Stimulated activated CD4-positive, alpha-beta T cell treated with anti-CD3 and anti-CD28 coated beads, Interleukin-2, amount 100 ng/mL, for 4 hours (primary cell): ENCODE measurements at regions not wholly inside any gene's neighbourhood (a gene's known extent, or its start where the extent isn't known, plus 50 kb on each side); places are given as distances from the start of the nearest gene placed in this dataset.

Source experiments
- DNase-seq: peaks from one replicate; pipeline ENCODE4 v3.0.0-alpha.2; 2020; ENCODE audit warnings: low read depth

DNA sequence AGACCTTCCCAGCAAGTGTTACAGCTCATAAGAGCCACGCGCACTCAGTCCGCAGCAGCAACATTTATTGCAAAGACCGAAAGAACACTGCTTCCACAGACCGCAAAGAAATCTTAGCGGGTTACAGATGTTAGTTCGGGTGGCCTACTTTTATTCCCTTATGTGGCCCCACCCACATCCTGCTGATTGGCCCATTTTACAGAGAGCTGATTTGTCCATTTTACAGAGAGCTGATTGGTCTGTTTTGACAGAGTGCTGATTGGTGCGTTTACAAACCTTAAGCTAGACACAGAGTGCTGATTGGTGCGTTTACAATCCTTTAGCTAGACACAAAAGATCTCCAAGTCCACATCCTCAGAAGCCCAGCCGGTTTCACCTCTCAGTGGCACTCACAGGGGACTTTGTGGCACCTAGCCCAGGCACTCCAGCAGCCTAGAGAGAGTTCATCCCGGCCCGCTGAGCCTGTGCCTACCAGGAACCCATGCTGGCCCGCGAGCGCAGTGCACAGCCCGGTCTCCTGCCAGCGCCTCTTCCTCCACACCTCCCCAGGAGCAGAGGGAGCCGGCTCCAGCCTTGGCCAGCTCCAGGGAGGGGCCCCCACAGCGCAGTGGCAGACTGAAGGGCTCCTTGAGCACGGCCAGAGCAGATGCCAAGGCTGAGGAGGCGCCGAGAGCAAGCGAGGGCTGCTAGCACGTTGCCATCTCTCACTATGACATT is 244.3 kb upstream of the TSHZ2 start:
- DNase-seq: no peak

GRCh38 chr20:52724541-52724940 is 247.6 kb upstream of the TSHZ2 start:
- DNase-seq: no peak

- no peak for DNase-seq
Measured at GRCh38 chr20:52722926-52723688, 249.1 kb upstream of the TSHZ2 start.

DNA sequence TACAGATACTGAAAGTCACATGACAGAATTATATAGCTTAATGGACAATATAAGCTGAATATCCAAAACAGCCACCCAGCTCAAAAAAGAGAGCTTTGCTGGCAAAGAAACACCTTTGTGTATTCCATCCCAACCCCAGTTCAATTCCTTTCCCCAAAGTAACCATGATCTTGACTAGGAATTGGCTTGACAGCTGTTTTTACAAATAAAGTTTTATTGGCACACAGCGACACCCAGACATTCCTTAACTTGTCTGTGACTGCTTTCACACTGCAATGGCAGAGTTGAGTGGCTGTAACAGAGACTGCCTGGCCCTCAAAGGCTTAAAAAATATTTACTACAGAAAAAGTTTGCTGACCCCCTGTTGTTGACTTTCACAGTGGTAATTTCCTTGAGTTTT is 264.0 kb upstream of the TSHZ2 start:
- DNase-seq: no peak

GRCh38 chr20:52704553-52704952 is 267.6 kb upstream of the TSHZ2 start:
- no peak for DNase-seq

- DNase-seq: no peak
Measured at GRCh38 chr20:52688345-52688744, 283.8 kb upstream of the TSHZ2 start.

DNA sequence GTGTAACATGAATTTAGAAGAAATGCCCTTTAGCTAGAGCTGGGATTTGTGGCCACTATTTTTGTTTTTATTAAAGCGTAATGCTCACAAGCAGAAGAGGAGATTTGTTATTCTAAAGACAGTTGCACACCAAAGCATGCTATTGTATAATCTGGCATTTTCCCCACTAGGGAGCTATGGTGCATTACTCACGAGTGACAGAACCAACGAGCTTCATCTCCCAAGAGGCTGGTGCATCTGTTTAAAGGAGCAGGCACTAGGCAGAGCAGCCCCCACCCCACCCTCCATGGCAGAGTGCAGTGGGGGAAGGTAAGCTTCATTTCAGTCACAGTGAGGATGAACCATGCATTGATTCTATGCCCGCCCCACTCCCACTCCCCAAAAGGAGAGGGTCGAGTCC is 287.3 kb upstream of the TSHZ2 start:
- DNase-seq: no peak

DNA sequence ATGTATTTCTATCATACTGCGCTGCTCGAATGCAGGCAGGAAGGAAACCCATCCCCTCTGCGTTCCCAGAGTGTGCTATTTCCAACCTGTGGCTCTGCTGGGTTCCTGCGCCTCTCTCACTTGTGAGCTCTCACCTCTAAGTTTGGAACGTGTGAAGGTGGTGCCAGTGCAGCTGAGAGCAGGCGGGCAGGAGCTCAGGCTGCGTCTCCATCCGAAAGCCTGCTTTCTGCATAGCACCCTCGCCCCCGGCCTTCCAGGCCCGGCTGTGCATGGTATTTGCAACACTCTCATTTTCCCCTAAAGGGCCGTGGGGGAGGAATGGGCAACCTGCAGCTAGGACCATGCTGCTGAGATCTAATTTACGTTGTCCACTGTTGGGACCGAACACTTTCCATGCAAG is 288.0 kb upstream of the TSHZ2 start:
- no peak for DNase-seq

DNA sequence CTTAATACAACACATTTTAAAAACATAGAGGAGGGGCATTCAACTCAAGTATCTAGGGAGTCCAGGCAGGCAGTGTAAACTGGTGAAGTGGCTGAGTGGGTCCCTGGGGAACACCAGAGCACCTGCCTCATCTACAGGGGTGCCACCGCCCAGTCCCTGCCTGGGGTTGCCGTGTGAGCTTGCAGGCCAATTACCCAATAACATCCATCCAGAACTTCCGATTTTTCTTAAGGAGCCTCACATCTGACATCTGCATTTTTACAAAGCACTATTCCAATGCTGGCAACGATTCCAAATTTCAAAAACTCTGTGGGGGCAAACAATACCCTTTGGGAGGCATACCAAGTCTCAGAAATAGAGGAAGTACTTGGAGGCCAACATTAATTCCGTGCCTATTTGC is 288.4 kb upstream of the TSHZ2 start:
- DNase-seq: no peak

DNA sequence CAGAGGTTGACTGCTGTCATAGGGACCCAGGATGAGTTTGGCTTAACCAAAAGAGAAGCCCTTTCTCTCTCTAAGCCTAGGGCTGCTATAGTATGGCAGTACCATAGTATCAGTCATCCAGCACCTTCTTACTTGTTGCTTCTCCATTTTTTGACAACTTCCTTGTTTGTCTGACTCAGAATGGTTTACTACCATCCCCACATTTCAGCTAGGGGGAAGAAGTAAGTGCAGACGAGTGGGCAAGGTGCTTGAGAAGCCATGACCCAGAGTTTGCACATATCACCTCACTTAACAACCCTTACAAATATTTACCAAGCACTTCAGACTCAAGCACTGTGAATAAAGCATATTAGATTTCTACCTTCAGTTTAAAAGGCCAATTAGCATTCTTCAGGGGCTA is 289.9 kb upstream of the TSHZ2 start:
- no peak for DNase-seq

DNA sequence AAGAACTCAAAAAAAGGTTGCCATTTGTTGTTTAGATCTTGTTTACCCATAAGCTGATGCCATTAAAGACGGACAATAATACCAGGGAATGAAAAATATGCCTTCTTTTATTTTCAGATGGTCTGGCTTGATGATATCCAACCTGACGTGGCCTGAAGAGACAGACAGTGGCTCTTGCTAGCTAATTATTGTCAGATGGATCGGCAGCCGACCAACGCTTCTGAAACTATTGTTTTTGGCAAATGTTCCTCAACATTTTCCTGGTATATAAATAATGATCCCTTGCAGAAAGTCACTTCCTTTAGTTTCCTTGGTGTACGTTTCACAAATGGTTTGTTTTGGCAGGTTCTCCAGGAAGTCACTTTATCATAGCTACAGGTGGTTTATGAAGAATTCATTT is 290.9 kb upstream of the TSHZ2 start:
- no peak for DNase-seq

GRCh38 chr20:52677216-52677615 is 294.9 kb upstream of the TSHZ2 start:
- no peak for DNase-seq

DNA sequence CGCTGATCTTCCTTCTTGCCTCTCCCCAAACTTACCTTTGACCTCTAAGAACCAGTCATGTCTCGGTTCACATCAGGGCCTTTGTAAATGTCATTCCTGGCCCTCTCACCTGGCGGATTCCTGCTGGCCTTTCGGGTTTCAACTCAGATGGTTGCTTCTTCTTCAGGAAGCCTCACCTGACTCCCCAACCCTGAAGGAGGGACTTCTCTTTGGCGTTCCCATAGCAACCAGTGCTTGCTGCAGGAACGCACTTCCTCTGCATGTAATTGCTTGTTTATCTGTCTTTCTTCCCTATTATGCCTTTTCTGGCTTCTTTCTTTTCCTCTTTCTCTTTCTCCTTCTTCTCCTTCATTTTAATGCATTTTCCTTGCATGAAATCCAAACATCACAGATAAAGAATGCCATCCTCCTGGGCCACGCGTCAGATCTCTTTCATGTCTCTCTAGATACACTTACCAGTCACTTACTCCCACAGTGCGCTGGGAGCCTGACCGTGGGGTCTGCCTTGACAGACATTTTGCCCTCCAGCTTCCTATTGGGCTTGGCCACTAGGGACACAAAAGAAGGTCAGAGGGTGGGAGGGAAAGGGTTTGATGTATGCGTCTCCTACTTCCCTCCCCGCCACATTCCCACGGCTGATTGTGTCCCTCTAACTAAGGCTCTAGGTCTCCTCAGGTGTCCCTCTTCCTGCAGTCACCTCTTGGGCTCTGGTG is 295.7 kb upstream of the TSHZ2 start:
- no peak for DNase-seq

GRCh38 chr20:52675375-52675774 is 296.8 kb upstream of the TSHZ2 start:
- DNase-seq: no peak

DNA sequence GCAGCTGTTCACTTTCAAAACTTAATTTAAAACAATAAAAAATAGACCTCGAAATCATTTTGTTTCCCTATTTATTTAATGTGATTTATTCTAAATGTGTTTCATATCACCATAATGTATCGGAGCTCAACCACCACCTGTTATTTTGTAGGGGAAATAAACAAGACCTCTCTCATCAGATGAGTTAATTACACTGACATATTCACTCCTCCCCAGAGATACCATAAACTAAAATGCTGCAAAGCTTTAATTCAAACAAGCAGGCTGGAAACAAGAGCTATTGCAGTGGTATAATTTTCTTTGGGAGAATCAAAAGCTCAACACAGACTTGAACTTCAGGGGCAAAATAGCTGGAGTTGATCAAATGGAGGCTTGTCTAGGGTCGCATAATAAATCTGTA is 303.5 kb upstream of the TSHZ2 start:
- no peak for DNase-seq

GRCh38 chr20:52667358-52667757 is 304.8 kb upstream of the TSHZ2 start:
- DNase-seq: no peak

DNA sequence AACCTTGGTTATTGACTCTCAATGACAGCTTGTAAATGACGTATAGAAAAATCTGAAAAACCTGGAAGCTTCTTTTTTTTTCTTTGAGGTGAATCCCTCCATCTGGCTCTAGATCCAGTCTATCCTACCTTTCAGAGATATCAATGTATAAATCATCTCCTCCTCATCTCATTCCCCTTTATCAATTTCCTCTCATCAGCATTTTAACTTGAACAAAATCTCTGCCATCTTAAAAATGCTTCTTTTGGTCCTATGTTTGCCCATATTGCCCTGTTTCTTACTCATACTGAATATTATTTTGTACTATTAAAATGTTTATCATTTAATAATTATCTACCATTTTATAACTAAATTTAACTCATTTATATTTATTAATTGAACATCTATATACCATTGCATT is 306.7 kb upstream of the TSHZ2 start:
- no peak for DNase-seq

DNA sequence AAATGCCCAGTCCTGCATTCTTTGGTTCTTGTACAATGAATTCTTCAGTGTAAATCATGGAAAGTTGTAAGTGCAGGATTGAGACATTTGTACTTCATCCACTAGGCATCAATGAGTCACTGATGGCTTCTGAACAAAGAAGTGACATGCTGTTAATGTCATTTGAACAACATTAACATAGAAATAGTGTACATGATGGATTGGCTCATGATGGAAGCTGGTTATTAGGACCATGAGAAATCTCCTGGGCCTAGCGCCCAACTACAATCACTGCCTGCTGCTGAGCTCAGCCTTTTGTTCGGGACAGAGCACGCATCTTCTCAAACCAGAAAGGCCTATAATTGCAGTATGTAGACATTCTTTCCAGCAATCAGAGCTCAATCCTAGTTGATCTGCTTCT is 316.8 kb upstream of the TSHZ2 start:
- no peak for DNase-seq

- no peak for DNase-seq
Measured at GRCh38 chr20:52654567-52654966, 317.6 kb upstream of the TSHZ2 start.

DNA sequence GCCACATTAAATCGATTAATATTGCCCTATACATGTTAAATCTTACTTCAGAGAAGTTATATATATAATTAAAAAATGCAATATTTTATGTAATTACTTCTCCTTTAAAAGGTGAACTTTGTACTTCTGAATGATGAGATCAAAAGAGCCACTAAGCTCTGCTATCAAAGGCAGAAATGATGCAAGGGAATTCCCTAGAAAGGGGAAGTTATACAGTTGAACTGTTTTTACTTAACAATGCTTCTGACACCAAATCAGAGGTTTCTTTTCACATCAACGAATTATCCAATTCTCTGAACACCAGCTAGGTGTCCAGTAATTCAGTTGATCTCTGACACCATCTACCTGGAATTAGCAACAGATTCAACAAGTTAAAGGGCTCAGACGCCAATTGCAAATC is 319.9 kb upstream of the TSHZ2 start:
- DNase-seq: no peak

GRCh38 chr20:52649727-52650126 is 322.4 kb upstream of the TSHZ2 start:
- no peak for DNase-seq

- DNase-seq: no peak
Measured at GRCh38 chr20:52645822-52646221, 326.3 kb upstream of the TSHZ2 start.

GRCh38 chr20:52643034-52643433 is 329.1 kb upstream of the TSHZ2 start:
- no peak for DNase-seq
